OCI-LY1 (cell line): ENCODE measurements at regions not wholly inside any gene's neighbourhood (a gene's known extent, or its start where the extent isn't known, plus 50 kb on each side); places are given as distances from the start of the nearest gene placed in this dataset.

Experiments
- H2AFZ ChIP-seq: fragments of 200-600 bp; sonication (generic), shearing (Covaris generic); 2 replicates; pipeline ENCODE4 v1.6.0; 2014; ENCODE audit warnings: antibody characterized with exemption, mild to moderate bottlenecking, low read length
- H3F3A ChIP-seq: fragments of 200-600 bp; sonication (generic), shearing (Covaris generic); 2 replicates; pipeline ENCODE4 v1.6.0; 2014; ENCODE audit warnings: mild to moderate bottlenecking, antibody characterized with exemption, low read length, moderate library complexity; ENCODE audit not compliant: insufficient read depth
- H3K27ac ChIP-seq: fragments of 200-600 bp; sonication (generic); 2 replicates; pipeline ENCODE4 v1.5.1; 2014; ENCODE audit warnings: low read length, mixed run types, mild to moderate bottlenecking, low read depth; ENCODE audit not compliant: poor library complexity, severe bottlenecking
- H3K27me3 ChIP-seq: fragments of 200-600 bp; sonication (generic); 2 replicates; pipeline ENCODE4 v1.6.0; 2014; ENCODE audit warnings: antibody characterized with exemption, mild to moderate bottlenecking, low read length, moderate library complexity; ENCODE audit not compliant: insufficient read depth
- H3K36me3 ChIP-seq: fragments of 200-600 bp; sonication (generic); 2 replicates; pipeline ENCODE4 v1.6.1; 2014; ENCODE audit warnings: mild to moderate bottlenecking, antibody characterized with exemption, low read length, moderate library complexity, mixed read lengths; ENCODE audit not compliant: insufficient read depth
- H3K4me1 ChIP-seq: fragments of 200-600 bp; sonication (generic); 2 replicates; pipeline ENCODE4 v1.5.1; 2014; ENCODE audit warnings: mild to moderate bottlenecking, low read length, moderate library complexity; ENCODE audit not compliant: insufficient read depth, severe bottlenecking
- H3K4me2 ChIP-seq: fragments of 200-600 bp; sonication (generic), shearing (Covaris generic); 2 replicates; pipeline ENCODE4 v1.6.1; 2014; ENCODE audit warnings: low read length
- H3K4me3 ChIP-seq: fragments of 200-600 bp; sonication (generic); 2 replicates; pipeline ENCODE4 v1.5.1; 2014; ENCODE audit warnings: low read length, low read depth, mild to moderate bottlenecking, mixed read lengths; ENCODE audit not compliant: poor library complexity, severe bottlenecking
- H3K79me2 ChIP-seq: fragments of 200-600 bp; shearing (Covaris generic); 2 replicates; pipeline ENCODE4 v1.6.1; 2016; ENCODE audit warnings: mixed run types, low read length, mixed read lengths; ENCODE audit not compliant: insufficient read depth
- H3K9ac ChIP-seq: fragments of 200-600 bp; sonication (generic), shearing (Covaris generic); 2 replicates; pipeline ENCODE4 v1.6.1; 2014; ENCODE audit warnings: mild to moderate bottlenecking, low read length, mixed read lengths
- H3K9me2 ChIP-seq: fragments of 200-600 bp; sonication (generic), shearing (Covaris generic); 2 replicates; pipeline ENCODE4 v1.6.1; 2014; ENCODE audit warnings: low read depth, mild to moderate bottlenecking, low read length, mixed read lengths
- H3K9me3 ChIP-seq: fragments of 200-600 bp; shearing (Covaris generic); 2 replicates; pipeline ENCODE4 v1.6.1; 2014; ENCODE audit warnings: low read length, mixed read lengths
- H4K20me1 ChIP-seq: fragments of 200-600 bp; sonication (generic), shearing (Covaris generic); 2 replicates; pipeline ENCODE4 v1.6.0; 2016; ENCODE audit warnings: mild to moderate bottlenecking, low read length; ENCODE audit not compliant: insufficient read depth
- EZH2 ChIP-seq: fragments of 200-600 bp; sonication (generic), shearing (Covaris generic); IDR thresholded peaks from 2 replicates; pipeline ENCODE4 v1.8.0; 2017; ENCODE audit warnings: borderline replicate concordance, mixed run types, mild to moderate bottlenecking, antibody characterized with exemption, low read length, moderate library complexity, mixed read lengths
- TF ChIP-seq, protein P1 (sequence below): fragments of 200-600 bp; sonication (generic), shearing (Covaris generic); IDR thresholded peaks from 2 replicates; pipeline ENCODE4 v1.5.1; 2017; ENCODE audit warnings: mild to moderate bottlenecking, antibody characterized with exemption, low read length, moderate library complexity, mixed read lengths

DNA sequence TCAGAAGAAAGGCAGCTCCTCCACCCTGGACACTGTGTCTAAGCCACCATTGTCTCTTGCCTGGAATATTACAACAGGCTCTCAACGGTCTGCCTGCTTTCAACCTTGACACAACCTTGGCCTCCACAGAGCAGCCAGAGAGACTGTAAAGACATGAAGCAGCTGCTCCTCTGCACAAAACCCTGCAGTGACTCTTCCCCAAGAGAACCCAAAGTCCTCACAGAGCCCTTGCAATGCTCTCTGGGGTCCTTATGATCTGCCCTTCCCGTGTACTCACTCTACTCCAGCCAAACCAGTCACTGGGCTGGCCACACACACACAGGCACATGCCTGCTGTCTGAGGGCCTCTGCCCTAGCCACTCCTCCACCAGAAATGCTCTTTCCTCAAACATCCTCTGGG is 75.9 kb upstream of the CPEB2 start:
- H3F3A ChIP-seq, result no peaks in the 10 kb centered on the region
- H3K27ac ChIP-seq, result no peak overlapping the region
- no peak overlapping the region for H3K4me2 ChIP-seq
- no peaks in the 10 kb centered on the region for H4K20me1 ChIP-seq
- H3K79me2 ChIP-seq, result no peaks in the 10 kb centered on the region
- no peaks in the 10 kb centered on the region for H3K36me3 ChIP-seq
- H3K4me3 ChIP-seq, result no peak overlapping the region
- no peak overlapping the region for H3K9ac ChIP-seq
- no peaks in the 10 kb centered on the region for H3K9me2 ChIP-seq
- TF ChIP-seq EZH2, result no peak
- no peaks in the 10 kb centered on the region for H3K27me3 ChIP-seq
- H3K4me1 ChIP-seq, result no peaks in the 10 kb centered on the region
- H2AFZ ChIP-seq, result no peak overlapping the region
- H3K9me3 ChIP-seq, result no peaks in the 10 kb centered on the region

DNA sequence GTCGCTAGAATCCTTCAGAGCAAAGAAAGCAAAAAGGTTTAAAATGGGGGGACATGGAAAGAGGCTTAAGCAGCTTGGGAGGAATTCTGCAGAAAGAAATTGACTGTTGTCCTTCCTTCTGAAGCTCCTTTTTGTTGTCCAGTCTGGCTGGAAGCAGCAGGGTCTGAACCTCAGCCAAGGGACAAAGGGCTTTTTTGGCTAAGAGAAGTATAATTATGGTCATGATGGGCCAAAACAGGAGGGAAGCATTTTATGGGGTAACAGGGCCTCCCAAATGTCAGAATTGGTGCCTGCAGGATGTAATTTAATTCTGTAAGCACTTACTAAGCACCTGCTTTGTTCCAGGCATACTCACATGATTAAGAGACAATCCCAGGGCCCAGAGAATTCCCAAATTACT is 74.2 kb upstream of the CPEB2 start:
- no peak overlapping the region for H3K27ac ChIP-seq
- H2AFZ ChIP-seq, result no peak overlapping the region
- H3K9me2 ChIP-seq, result no peaks in the 10 kb centered on the region
- H3K36me3 ChIP-seq, result no peaks in the 10 kb centered on the region
- no peak for TF ChIP-seq EZH2
- TF ChIP-seq, protein P1, sequence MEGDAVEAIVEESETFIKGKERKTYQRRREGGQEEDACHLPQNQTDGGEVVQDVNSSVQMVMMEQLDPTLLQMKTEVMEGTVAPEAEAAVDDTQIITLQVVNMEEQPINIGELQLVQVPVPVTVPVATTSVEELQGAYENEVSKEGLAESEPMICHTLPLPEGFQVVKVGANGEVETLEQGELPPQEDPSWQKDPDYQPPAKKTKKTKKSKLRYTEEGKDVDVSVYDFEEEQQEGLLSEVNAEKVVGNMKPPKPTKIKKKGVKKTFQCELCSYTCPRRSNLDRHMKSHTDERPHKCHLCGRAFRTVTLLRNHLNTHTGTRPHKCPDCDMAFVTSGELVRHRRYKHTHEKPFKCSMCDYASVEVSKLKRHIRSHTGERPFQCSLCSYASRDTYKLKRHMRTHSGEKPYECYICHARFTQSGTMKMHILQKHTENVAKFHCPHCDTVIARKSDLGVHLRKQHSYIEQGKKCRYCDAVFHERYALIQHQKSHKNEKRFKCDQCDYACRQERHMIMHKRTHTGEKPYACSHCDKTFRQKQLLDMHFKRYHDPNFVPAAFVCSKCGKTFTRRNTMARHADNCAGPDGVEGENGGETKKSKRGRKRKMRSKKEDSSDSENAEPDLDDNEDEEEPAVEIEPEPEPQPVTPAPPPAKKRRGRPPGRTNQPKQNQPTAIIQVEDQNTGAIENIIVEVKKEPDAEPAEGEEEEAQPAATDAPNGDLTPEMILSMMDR, result no peak
- H3F3A ChIP-seq, result no peaks in the 10 kb centered on the region
- H3K27me3 ChIP-seq, result no peaks in the 10 kb centered on the region
- H3K9ac ChIP-seq, result no peak overlapping the region
- H3K9me3 ChIP-seq, result no peaks in the 10 kb centered on the region
- H3K4me1 ChIP-seq, result no peaks in the 10 kb centered on the region
- no peak overlapping the region for H3K4me3 ChIP-seq
- no peaks in the 10 kb centered on the region for H4K20me1 ChIP-seq
- H3K4me2 ChIP-seq, result no peak overlapping the region
- no peaks in the 10 kb centered on the region for H3K79me2 ChIP-seq

DNA sequence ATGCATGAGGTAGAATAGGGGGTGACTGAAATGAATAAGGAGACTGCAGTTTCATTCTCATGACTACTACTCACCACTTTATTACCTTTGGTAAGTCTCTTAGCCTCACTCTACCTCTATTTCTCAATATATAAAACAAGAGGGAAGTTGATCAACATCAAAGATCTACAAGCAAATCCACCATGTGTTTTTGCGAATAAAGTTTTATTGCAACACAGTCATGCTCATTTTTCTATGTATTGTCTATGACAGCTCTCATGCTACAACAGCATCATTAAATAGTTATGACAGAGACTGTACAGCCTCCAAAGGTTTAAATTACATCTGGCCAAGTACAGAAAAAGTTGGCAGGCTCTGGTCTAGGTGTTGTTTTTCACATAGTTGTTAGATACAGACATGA is 72.6 kb upstream of the CPEB2 start:
- no peaks in the 10 kb centered on the region for H3K9me2 ChIP-seq
- no peaks in the 10 kb centered on the region for H3K4me1 ChIP-seq
- TF ChIP-seq, protein P1, result no peak
- TF ChIP-seq EZH2, result no peak

DNA sequence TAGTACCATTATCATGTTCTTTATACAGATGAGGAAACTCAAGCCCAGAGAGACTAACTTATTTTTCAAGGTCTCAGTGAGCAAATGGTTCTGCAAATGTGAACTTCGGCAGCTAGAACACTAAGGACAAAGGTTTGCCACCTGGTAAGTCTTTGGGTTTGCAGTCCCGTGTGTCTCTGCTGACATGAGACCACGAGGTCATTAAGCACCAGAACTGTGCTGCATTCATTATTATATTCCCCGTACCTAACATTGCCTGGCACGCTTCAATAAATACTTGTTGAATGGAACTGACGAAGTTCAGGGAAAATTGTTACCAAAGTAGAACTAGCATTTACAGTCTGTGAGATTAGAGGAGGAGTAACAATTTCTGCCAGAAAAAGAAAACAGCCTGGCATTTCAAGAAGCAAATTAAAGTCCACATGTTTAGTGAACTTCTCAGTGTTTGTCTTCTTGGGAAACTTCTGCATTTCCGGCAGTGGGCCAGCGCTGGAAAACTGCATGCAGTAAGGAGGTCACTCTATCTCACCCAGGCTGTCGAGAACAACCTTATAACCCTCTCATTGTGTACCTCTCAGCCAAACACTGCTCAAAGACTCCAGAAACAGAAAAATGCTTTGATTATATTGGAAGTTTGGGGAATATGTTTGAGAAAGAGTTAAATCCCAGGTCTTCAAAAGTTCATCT is 67.4 kb upstream of the CPEB2 start:
- H3K9ac ChIP-seq, result no peak overlapping the region
- no peaks in the 10 kb centered on the region for H3K79me2 ChIP-seq
- no peak overlapping the region for H3K27ac ChIP-seq
- H2AFZ ChIP-seq, result no peak overlapping the region
- no peaks in the 10 kb centered on the region for H3K9me2 ChIP-seq
- H3K36me3 ChIP-seq, result no peaks in the 10 kb centered on the region
- no peaks in the 10 kb centered on the region for H3F3A ChIP-seq
- H3K4me2 ChIP-seq, result no peak overlapping the region
- no peaks in the 10 kb centered on the region for H3K27me3 ChIP-seq
- no peaks in the 10 kb centered on the region for H3K9me3 ChIP-seq
- no peaks in the 10 kb centered on the region for H4K20me1 ChIP-seq
- no peaks in the 10 kb centered on the region for H3K4me1 ChIP-seq
- H3K4me3 ChIP-seq, result no peak overlapping the region
- TF ChIP-seq EZH2, result no peak
- TF ChIP-seq, protein P1, result no peak

More for the DNA sequence above, 72.6 kb upstream of the CPEB2 start:
- H3K27me3 ChIP-seq, result no peaks in the 10 kb centered on the region
- no peak overlapping the region for H3K9ac ChIP-seq
- no peaks in the 10 kb centered on the region for H3K9me3 ChIP-seq
- no peaks in the 10 kb centered on the region for H4K20me1 ChIP-seq
- H3K4me3 ChIP-seq, result no peak overlapping the region
- no peaks in the 10 kb centered on the region for H3K36me3 ChIP-seq
- no peaks in the 10 kb centered on the region for H3K79me2 ChIP-seq
- H3K4me2 ChIP-seq, result no peak overlapping the region
- H3F3A ChIP-seq, result no peaks in the 10 kb centered on the region
- H2AFZ ChIP-seq, result no peak overlapping the region
- no peak overlapping the region for H3K27ac ChIP-seq
